Sigmoid colon (tissue), 6 donors: ENCODE measurements at regions not wholly inside any gene's neighbourhood (a gene's known extent, or its start where the extent isn't known, plus 50 kb on each side); places are given as distances from the start of the nearest gene placed in this dataset.
"Not testable (repeated sequence)": the region's sequence is repeated elsewhere in the genome, so short reads cannot be mapped to it uniquely, and the experiment has no call there.

Experiments
- DNase-seq: peaks from one replicate; pipeline ENCODE4 v3.0.0-alpha.2; 2019
- H3K27ac ChIP-seq, 4 donors: fragments of 200-600 bp; sonication (generic); one replicate each; pipeline ENCODE4 v1.5.1; 2016 to 2019; ENCODE audit warnings: mild to moderate bottlenecking in 1 of 4
- H3K27me3 ChIP-seq, 3 donors: fragments of 200-600 bp; sonication (generic); one replicate each; pipeline ENCODE4 v1.5.1; 2019; ENCODE audit warnings: mild to moderate bottlenecking in 1 of 3
- H3K36me3 ChIP-seq, 4 donors: fragments of 200-600 bp; sonication (generic); one replicate each; pipeline ENCODE4 v1.5.1; 2016 to 2019
- H3K4me1 ChIP-seq, 4 donors: fragments of 200-600 bp; sonication (generic); one replicate each; pipeline ENCODE4 v1.5.1; 2017 to 2019
- H3K4me3 ChIP-seq, 4 donors: fragments of 200-600 bp; sonication (generic); one replicate each; pipeline ENCODE4 v1.5.1; 2017 to 2019; ENCODE audit warnings: mild to moderate bottlenecking in 2 of 4, moderate library complexity in 1 of 4
- H3K9me3 ChIP-seq, 4 donors: fragments of 200-600 bp in 3 of 4; sonication (generic) in 3 of 4; one replicate each; pipeline versions ENCODE4 v1.5.1 to v1.6.1; 2013 to 2019
- CTCF ChIP-seq, 4 experiments: fragments of 450-650 bp in 3 of 4; fragments of 200-600 bp in 1 of 4; IDR thresholded peaks; one replicate each; pipeline ENCODE4 v1.5.1; 2016 to 2019; ENCODE audit warnings: antibody characterized with exemption in 4 of 4, mild to moderate bottlenecking in 3 of 4, moderate library complexity in 2 of 4
- EP300 ChIP-seq, 4 donors: sonication (generic); formaldehyde crosslinking; IDR thresholded peaks; one replicate each; pipeline ENCODE4 v1.6.1; 2017; ENCODE audit warnings: antibody characterized with exemption in 4 of 4
- POLR2A ChIP-seq, 2 donors: fragments of 450-650 bp; IDR thresholded peaks; one replicate each; pipeline ENCODE4 v1.6.1; 2016; ENCODE audit warnings: antibody characterized with exemption in 2 of 2, mild to moderate bottlenecking in 2 of 2, moderate library complexity in 2 of 2
- POLR2AphosphoS5 ChIP-seq, 4 donors: sonication (generic); formaldehyde crosslinking; IDR thresholded peaks; one replicate each; pipeline ENCODE4 v1.6.1; 2017; ENCODE audit warnings: antibody characterized with exemption in 4 of 4
- WGBS, 2 donors: extraction: QIAGEN DNeasy Blood & Tissue Kit; methylation state at CpG; one replicate each; pipeline ENCODE4 v1.1.7; 2013; 5-methylcytosine and 5-hydroxymethylcytosine counted together
- intact Hi-C: fragments of 100-400 bp; cut with DNase I; formaldehyde crosslinking; loops from one replicate; pipeline ENCODE4 v1.15.1; 2023
- donor health status: healthy with polysubstance abuse.
- donor health status: healthy.

- no peak overlapping the region for H3K27ac ChIP-seq
- H3K4me3 ChIP-seq = no peak overlapping the region
- no peaks in the 10 kb centered on the region for H3K9me3 ChIP-seq
- TF ChIP-seq POLR2AphosphoS5 (IDR thresholded peaks at IDR 0.05) = no peak
- intact Hi-C loops = no loop called here
- H3K36me3 ChIP-seq = no peaks in the 10 kb centered on the region
- WGBS, 2 donors = 96 to 98% methylated on average over 4 of the region's 4 CpGs
- no peak for DNase-seq
- no peaks in the 10 kb centered on the region for H3K4me1 ChIP-seq
- no peaks in the 10 kb centered on the region for H3K27me3 ChIP-seq
These were observed 51.2 kb upstream of the RDX start for GRCh38 chr11:110347660-110348059.

GRCh38 chr11:110349138-110349996 is 53.0 kb upstream of the RDX start:
- no peak for DNase-seq
- intact Hi-C loops = no loop called here
- Histone ChIP-seq H3K9me3 (no peaks in the 10 kb centered on the region), H3K27me3 (no peaks in the 10 kb centered on the region), H3K36me3 (no peaks in the 10 kb centered on the region), H3K4me3 (no peak overlapping the region), H3K4me1 (no peaks in the 10 kb centered on the region), H3K27ac (peak overlapping the region in 3 of 4 donors; percentile 3 to 19 (median 9))
- TF ChIP-seq EP300 (IDR thresholded peaks at IDR 0.05) (no peak), POLR2AphosphoS5 (IDR thresholded peaks at IDR 0.05) (no peak), CTCF (IDR thresholded peaks at IDR 0.05) (no peak), POLR2A (IDR thresholded peaks at IDR 0.05) (no peak)
- 69 to 76% methylated on average over 7 of the region's 7 CpGs for WGBS, 2 donors

GRCh38 chr11:110349997-110350383 is 53.6 kb upstream of the RDX start:
- H3K9me3 ChIP-seq, intact Hi-C loops, H3K27me3 ChIP-seq, H3K4me3 ChIP-seq, DNase-seq, H3K36me3 ChIP-seq, H3K4me1 ChIP-seq: not testable (repeated sequence)
- WGBS, 2 donors = 92% methylated on average over 5 of the region's 5 CpGs
- H3K27ac ChIP-seq = peak overlapping the region in 2 of 4 donors; percentile 3 to 9

GRCh38 chr11:110355011-110355744 is 58.8 kb upstream of the RDX start:
- H3K27me3 ChIP-seq = no peaks in the 10 kb centered on the region
- no peaks in the 10 kb centered on the region for H3K4me1 ChIP-seq
- intact Hi-C loops = no loop called here
- no peak overlapping the region for H3K4me3 ChIP-seq
- TF ChIP-seq EP300 (IDR thresholded peaks at IDR 0.05) = no peak
- TF ChIP-seq POLR2A (IDR thresholded peaks at IDR 0.05) = no peak
- no peak for TF ChIP-seq POLR2AphosphoS5 (IDR thresholded peaks at IDR 0.05)
- no peak for TF ChIP-seq CTCF (IDR thresholded peaks at IDR 0.05)
- H3K27ac ChIP-seq = no peak overlapping the region
- DNase-seq = no peak
- H3K36me3 ChIP-seq = no peaks in the 10 kb centered on the region
- H3K9me3 ChIP-seq = no peaks in the 10 kb centered on the region
- 22 to 58% methylated on average over 7 of the region's 7 CpGs for WGBS, 2 donors

- Histone ChIP-seq H3K27me3 (no peaks in the 10 kb centered on the region), H3K36me3 (no peaks in the 10 kb centered on the region), H3K4me3 (no peak overlapping the region), H3K4me1 (no peaks in the 10 kb centered on the region), H3K27ac (peak overlapping the region in 1 of 4 donors; percentile 25), H3K9me3 (no peaks in the 10 kb centered on the region)
- TF ChIP-seq CTCF (IDR thresholded peaks at IDR 0.05) (no peak), POLR2A (IDR thresholded peaks at IDR 0.05) (no peak), EP300 (IDR thresholded peaks at IDR 0.05) (no peak), POLR2AphosphoS5 (IDR thresholded peaks at IDR 0.05) (peak in 1 of 4 donors; percentile 7)
- WGBS, 2 donors = 69 to 78% methylated on average over 5 of the region's 5 CpGs
- intact Hi-C loops = no loop called here
- DNase-seq = no peak
These were observed 60.6 kb upstream of the RDX start for GRCh38 chr11:110356762-110357671.
